Inflammatory macrophage treated with lipopolysaccharide for 4 hours (primary cell): ENCODE measurements at regions not wholly inside any gene's neighbourhood (a gene's known extent, or its start where the extent isn't known, plus 50 kb on each side); places are given as distances from the start of the nearest gene placed in this dataset.

ENCODE experiments used
- DNase-seq: peaks from one replicate; pipeline ENCODE4 v3.0.0-alpha.2; 2020

GRCh38 chr5:37896159-37896558 is 56.3 kb upstream of the GDNF start:
- no peak for DNase-seq

DNA sequence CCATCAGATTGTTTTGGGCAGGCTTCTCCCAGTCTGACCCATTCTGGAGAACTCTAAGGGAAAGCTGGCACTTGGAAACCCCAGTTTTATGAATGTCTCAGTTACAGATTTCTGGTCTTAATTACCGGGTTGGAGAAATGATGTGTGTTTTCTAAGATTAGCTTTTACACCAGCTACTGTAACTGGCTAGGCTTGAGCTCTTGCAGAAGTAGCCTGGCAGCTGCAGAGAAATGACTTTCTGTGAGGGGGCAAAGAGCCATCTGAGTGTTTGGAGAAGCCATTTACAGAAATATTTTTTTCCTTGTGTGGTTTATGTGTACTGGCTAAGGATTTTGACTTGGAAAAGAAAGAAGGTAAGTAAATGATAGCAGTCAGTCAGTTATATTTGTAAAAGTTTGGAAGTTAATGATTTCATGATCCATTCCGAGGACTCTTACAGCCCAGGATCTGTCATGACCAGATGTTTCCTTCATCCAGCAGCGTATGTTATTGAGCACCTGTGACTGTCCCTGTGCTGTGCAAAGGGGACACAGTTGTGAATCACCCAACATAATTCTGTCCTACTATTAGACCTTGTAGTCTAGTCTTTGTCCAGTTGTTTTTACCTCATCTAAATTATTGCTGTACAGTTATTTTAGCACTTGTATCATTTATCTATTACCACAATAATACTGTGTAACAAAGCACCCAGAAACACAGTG is 53.7 kb upstream of the GDNF start:
- no peak for DNase-seq

- DNase-seq, result no peak
These were observed 52.7 kb upstream of the GDNF start for GRCh38 chr5:37892586-37892985.

DNA sequence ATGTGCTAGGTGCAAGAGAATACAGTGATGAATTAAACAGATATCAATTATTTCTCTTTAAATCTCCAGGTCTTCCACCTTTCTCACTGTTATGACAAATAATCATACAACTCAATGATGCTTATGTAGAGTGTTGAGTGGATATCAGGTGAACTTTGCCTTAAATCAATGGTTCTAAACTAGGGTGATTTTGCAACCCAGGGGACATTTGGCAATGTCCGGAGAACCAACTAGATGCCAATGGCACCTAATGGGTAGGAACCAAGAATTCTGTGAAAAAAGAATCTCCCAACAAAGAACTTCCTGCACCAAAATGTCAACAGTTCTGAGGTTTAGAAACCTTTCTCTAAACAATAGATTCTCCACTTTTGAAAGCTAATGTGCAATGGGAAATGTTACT is 52.0 kb upstream of the GDNF start:
- DNase-seq, result no peak

DNA sequence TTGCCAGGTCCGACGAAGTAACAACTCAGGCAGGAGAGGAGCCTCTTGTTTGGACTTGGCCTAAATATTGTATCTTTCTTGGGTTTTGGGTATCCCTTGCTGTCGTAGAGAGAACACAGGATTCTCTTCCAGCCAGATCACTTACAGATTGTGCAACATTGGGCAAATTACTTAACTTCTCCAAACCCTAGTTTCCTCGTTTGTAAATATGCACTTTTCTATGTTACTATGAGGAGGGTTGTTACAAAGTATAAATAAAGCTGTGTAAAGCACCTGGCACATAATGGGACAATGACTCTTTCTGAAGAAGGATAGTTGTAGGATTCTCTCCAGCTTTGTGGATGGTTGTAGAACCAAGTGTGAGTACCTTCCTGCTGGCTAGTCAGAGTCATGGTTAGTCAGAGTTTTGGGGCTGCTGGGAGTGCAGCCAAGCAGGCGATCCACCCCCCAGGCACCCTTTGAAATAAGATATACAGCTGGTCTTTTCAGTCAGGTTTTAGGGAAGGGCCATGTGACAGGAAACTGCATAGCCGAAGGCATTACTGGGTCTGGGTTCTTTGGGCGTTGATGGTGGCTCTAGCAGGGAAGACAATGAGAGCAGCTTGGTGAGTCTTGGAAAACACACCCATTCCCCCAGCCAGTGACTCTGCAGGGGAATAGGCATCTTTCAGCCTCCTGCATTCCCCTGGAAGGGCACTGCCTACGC is 49.9 kb upstream of the GDNF start:
- no peak for DNase-seq
